ENCODE measurements at regions not wholly inside any gene's neighbourhood (a gene's known extent, or its start where the extent isn't known, plus 50 kb on each side); places are given as distances from the start of the nearest gene placed in this dataset.
"Not testable (repeated sequence)": the region's sequence is repeated elsewhere in the genome, so short reads cannot be mapped to it uniquely, and the experiment has no call there.

DNA sequence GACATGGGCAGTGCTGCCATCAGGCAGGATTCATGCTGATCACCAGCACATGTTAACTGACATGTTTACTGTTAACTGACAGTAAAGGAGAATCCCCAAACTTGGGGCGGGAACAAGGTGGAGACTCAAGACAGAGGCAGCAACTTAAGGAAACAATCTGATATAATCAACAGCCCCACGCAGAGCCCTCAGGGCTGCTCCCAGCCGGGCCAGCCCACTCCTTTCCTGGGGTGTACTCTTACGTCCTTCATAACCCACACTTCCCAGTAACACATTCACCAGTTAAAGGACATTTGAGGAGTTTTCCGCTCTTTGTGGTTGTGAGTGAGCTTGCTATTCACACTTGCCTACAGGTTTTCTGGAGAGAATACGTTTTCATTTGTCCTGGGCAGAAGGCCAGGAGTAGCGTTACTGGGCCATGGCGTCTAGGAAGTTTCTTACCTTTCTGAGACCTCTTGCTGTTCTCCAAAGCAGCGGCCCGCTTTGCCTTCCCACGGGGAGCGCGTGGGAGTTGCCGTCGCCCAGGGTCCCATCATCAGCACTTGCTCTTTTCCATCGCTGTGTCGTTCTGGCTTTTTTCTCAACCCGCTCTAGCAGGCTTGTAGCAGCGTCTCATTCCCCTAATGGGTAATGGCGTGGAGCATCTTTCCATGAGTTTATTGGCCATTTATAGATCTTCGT is 56.4 kb downstream of the FOXF2 start:
- DNase-seq (ENCODE audit: low read depth): no peak

DNA sequence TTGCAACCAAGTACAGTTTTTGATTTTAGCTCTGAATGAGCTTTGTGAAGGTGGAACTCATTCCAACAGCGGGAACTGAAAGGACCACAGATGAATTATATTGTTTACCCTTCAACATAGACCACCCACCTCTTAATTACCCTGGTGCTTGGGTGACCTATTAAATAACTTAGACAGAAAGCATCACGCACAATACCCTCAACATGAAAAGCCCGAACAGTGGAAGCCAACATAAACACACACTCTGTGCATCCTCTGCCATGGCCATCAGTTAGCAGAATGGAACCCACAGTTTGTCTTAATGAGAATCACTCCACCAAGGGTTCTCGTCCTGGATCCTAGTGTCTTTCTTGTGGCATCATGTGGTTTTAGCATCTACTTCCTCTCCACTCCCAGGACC is 60.5 kb downstream of the FOXF2 start:
- no peak for DNase-seq (ENCODE audit: low read depth)

- no peak for DNase-seq (ENCODE audit: low read depth)
Measured at GRCh38 chr6:1453024-1453423, 63.6 kb downstream of the FOXF2 start.

DNA sequence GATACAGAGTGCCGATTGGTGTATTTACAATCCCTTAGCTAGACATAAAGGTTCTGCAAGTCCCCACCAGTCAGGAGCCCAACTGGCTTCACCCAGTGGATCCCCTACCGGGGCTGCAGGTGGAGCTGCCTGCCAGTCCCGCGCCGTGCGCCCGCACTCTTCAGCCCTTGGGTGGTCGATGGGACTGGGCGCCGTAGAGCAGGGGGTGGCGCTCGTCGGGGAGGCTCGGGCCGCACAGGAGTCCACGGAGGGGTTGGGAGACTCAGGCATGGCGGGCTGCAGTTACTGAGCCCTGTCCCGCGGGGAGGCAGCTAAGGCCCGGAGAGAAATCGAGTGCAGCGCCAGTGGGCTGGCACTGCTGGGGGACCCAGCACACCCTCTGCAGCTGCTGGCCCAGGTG is 67.4 kb downstream of the FOXF2 start:
- not testable (repeated sequence) for DNase-seq (ENCODE audit: low read depth)

GRCh38 chr6:1461207-1461606 is 71.8 kb downstream of the FOXF2 start:
- peak; percentile 79 for DNase-seq (ENCODE audit: low read depth)

DNA sequence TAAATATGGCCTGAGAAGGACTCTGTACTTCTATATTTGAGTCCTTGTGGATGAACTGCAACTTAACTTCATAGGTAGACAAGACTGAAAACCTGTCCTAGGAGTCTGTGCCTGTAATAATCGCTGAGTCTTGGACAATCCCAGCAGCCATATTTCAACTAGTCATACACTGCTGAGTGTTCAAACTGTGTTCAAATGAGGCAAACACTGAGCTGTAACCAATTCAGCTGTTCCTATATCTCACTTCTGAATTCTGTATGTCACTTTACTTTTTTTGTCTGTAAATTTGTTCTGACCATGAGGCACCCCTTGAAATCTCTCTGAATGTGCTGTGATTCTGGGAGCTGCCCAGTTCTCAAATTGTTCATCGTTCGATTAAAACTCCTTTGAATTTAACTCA is 72.4 kb downstream of the FOXF2 start:
- DNase-seq (ENCODE audit: low read depth): no peak

DNA sequence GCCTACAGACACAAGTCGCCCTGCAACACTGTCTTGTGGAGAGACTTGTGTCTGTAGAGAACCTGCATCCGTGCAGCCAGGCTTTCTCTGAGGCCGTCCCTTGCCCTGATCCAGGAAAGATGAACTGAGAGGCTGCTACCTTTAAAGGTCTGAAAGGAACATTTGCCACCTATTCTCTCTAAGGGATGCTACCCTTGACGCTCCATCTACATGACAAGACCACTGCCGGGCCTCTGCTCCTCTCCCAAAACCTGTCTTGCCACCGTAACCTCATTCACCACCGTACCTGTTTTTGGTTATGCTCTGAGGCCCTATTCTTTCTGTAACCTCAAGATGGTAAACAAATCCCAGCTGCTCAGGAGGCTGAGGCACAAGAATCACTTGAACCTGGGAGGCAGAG is 73.9 kb downstream of the FOXF2 start:
- DNase-seq (ENCODE audit: low read depth): no peak

- DNase-seq (ENCODE audit: low read depth): no peak
Measured at GRCh38 chr6:1463751-1464426, 74.5 kb downstream of the FOXF2 start.

DNA sequence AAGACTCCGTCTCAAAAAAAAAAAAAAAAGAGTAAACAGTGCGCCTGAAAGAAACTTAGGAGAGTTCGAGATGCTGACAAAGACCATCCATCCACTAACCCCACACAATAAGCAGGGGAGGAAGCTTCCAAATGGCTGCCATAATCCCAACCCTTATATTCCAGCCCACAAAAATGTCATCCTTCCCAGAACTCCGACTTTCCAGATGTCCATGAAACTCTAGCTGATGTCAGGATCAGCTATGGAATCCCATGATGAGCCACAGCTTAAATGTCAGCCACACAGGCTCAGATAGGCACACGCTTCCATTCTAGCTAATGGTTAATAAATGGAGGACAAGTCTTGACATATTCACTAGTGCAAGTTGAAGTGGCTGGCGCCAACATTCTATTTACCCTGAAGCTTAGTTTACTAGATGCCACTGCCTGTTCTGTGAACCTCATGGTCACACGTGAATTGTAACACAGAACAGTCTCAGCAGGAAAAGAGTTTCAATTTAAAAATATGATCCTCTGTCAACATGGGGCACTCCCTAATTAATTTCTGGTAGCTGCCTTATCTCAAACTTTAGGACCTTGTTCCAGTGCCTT is 75.5 kb downstream of the FOXF2 start:
- DNase-seq (ENCODE audit: low read depth): no peak

- DNase-seq (ENCODE audit: low read depth): no peak
Measured at GRCh38 chr6:1468126-1468525, 78.8 kb downstream of the FOXF2 start.

DNA sequence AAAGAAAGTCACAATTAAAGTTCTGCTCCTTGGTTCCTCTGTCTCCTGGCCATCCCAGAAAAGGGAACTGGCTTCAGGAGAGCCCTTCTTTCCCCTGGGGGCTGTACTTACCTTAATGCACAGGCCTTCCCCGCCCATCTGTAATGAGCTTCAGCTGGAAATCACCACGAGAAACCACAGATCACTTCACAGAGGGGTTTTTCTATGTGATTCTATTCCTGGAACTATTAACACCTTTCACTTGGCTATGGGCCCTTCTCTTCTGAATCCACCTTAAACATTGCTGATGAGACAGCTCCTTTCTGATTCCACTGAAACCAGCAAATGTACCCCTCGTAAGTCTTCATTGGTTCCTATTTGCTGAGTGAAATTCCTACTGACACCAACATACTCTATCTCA is 80.7 kb downstream of the FOXF2 start:
- DNase-seq (ENCODE audit: low read depth): no peak

DNA sequence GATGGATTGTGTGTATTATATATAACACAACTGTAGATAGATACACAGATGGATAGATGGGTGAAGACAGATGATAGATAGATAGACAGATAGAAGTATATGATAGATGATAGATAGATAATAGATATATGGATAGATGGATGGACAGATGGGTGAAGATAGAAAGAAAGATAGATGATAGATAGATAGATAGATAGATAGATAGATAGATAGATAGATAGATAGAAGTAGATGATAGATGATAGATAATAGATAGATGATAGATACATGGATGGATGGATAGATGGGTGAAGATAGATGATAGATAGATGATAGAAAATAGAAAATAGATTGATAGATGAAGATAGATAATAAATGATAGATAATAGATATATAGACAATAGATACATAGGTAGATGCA is 83.3 kb downstream of the FOXF2 start:
- no peak for DNase-seq (ENCODE audit: low read depth)

DNA sequence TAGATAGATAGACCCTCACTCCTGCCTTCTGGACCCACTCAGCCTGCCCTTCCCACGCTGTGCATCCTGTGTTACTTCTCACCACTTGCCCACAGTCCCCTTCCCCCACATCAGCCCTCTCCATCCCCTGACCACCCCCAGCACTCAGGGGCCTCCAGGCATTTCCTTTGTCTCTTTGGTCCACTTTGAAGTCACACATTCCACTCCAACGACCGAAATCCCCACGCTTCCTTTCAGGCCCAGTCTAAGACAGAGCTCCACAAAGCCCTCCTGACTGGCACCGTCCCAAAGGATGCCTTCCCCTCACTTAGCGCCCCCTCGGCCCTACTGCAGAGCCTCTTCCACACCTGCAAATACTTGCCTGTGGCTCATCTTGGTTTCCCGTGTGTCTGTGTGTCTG is 83.8 kb downstream of the FOXF2 start:
- no peak for DNase-seq (ENCODE audit: low read depth)

GRCh38 chr6:1473598-1473997 is 84.2 kb downstream of the FOXF2 start:
- DNase-seq (ENCODE audit: low read depth): no peak

- DNase-seq (ENCODE audit: low read depth): no peak
Measured at GRCh38 chr6:1474205-1474604, 84.8 kb downstream of the FOXF2 start.

DNA sequence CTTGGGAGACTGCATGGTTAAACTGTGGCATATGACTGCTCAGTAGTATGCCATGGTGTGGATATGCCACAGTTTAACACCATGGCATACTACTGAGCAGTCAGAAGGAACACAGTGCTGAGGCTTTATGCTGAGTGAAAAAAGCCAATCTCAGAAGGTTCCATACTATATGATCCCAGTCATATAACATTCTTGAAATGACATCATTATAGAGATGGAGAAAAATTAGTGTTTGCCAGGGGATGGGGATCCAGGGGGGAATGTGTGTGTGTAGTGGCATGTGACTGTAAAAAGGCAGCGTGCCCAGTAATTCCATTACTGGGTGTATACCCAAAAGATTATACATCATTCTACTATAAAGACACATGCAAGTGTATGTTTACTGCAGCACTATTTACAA is 85.8 kb downstream of the FOXF2 start:
- no peak for DNase-seq (ENCODE audit: low read depth)

DNA sequence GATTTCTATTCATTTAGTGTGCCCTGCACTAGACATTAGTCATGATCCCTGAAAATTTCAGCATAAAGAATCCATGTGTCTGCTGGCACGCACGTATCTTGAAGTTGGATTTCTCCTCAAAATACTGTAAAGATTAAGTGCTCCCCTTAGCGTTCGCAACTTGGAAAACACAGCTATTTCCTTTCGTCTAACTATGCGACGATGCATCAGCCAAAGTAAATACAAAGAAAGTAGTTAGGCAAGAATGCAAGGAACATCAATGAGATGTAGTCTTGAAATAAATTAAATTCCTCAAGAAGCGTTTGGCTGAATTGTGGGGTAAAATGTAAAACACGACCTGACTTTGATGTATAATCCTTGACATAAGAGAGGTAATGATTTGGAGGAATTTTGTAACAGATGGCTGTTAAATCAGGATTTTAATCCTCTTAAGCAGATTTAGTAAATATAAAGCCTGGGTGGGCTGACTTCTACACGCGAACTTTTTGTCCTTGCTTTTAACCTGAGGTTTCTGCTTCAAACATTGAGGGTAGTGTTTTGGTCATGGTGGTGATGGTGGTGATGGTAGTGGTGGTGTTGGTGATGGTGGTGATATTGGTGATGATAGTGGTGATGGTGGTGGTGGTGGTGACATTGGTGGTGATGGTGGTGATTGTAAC is 88.2 kb downstream of the FOXF2 start:
- DNase-seq (ENCODE audit: low read depth): no peak

- DNase-seq (ENCODE audit: low read depth): not testable (repeated sequence)
Measured at GRCh38 chr6:1478163-1478826, 88.9 kb downstream of the FOXF2 start.

GRCh38 chr6:1479095-1479494 is 89.7 kb downstream of the FOXF2 start:
- no peak for DNase-seq (ENCODE audit: low read depth)

GRCh38 chr6:1479601-1480221 is 90.3 kb downstream of the FOXF2 start:
- DNase-seq (ENCODE audit: low read depth): no peak

DNA sequence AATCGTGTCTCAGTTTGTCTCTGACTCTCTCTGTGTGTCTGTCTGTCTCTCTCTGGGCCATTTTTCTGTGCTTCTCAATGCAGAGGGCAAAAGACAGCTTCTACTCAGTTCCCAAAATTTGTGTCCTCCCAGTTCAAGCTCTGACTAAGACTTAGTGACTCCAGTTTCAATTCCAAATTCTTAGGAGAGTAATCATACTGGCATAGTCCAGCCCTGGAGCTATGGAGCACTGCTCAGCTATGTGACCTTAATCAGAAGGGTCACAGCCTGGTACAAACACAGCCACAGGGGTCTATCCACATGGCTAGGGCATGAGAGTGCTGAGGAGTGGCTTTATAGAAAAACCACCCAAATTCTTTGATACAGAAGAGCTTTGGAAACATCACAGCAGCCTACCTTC is 91.9 kb downstream of the FOXF2 start:
- DNase-seq (ENCODE audit: low read depth): peak; percentile 86

Data from HT1080 (cell line).